Neural cell (in vitro differentiated cells): ENCODE measurements at regions not wholly inside any gene's neighbourhood (a gene's known extent, or its start where the extent isn't known, plus 50 kb on each side); places are given as distances from the start of the nearest gene placed in this dataset.

Experiments used
- H2AFZ ChIP-seq: fragments of 200-600, 300-800 bp; sonication (generic), shearing (Covaris generic); 2 replicates; pipeline ENCODE4 v1.6.0; 2014; ENCODE audit warnings: low read depth, mild to moderate bottlenecking, antibody characterized with exemption, low read length, moderate library complexity
- H3F3A ChIP-seq: fragments of 200-600 bp; shearing (Covaris generic); 2 replicates; pipeline ENCODE4 v1.6.1; 2016; ENCODE audit warnings: mild to moderate bottlenecking, moderate library complexity, mixed read lengths, antibody characterized with exemption, low read length; ENCODE audit not compliant: insufficient read depth, poor library complexity, severe bottlenecking
- H3K27ac ChIP-seq: fragments of 200-600, 300-800 bp; sonication (generic), shearing (Covaris generic); 2 replicates; pipeline ENCODE4 v1.5.1; 2014; ENCODE audit warnings: mild to moderate bottlenecking, low read length, moderate library complexity
- H3K27me3 ChIP-seq: fragments of 300-800, 200-600 bp; sonication (generic), shearing (Covaris generic); 2 replicates; pipeline ENCODE4 v1.6.0; 2014; ENCODE audit warnings: mild to moderate bottlenecking, low read depth, low read length, moderate library complexity; ENCODE audit not compliant: insufficient read depth
- H3K36me3 ChIP-seq: fragments of 300-800, 200-600 bp; sonication (generic), shearing (Covaris generic); 2 replicates; pipeline ENCODE4 v1.5.1; 2014; ENCODE audit warnings: mild to moderate bottlenecking, antibody characterized with exemption, low read length, moderate library complexity; ENCODE audit not compliant: insufficient read depth
- H3K4me2 ChIP-seq: fragments of 300-800, 200-600 bp; sonication (generic), shearing (Covaris generic); 2 replicates; pipeline ENCODE4 v1.6.0; 2014; ENCODE audit warnings: mild to moderate bottlenecking, low read length
- H3K4me3 ChIP-seq: fragments of 300-800, 200-600 bp; sonication (generic), shearing (Covaris generic); 2 replicates; pipeline ENCODE4 v1.5.1; 2014; ENCODE audit warnings: mild to moderate bottlenecking, low read length, moderate library complexity
- H3K79me2 ChIP-seq: fragments of 200-600 bp; shearing (Covaris generic); replicated peaks from 2 replicates; pipeline ENCODE4 v1.6.0; 2014; ENCODE audit warnings: mild to moderate bottlenecking, low read length, moderate library complexity; ENCODE audit not compliant: insufficient read depth
- H3K9ac ChIP-seq: fragments of 300-800, 200-600 bp; sonication (generic), shearing (Covaris generic); 2 replicates; pipeline ENCODE4 v1.6.1; 2016; ENCODE audit warnings: mild to moderate bottlenecking, low read length, mixed read lengths
- H3K9me2 ChIP-seq: fragments of 200-600 bp; shearing (Covaris generic); 2 replicates; pipeline ENCODE4 v1.6.1; 2016; ENCODE audit warnings: mild to moderate bottlenecking, low read length, mixed read lengths; ENCODE audit not compliant: insufficient read depth
- H3K9me3 ChIP-seq: fragments of 200-600, 300-800 bp; sonication (generic), shearing (Covaris generic); 2 replicates; pipeline ENCODE4 v1.6.1; 2016; ENCODE audit warnings: mild to moderate bottlenecking, mixed run types, low read length, moderate library complexity, mixed read lengths
- H4K20me1 ChIP-seq: fragments of 200-600 bp; shearing (Covaris generic); 2 replicates; pipeline ENCODE4 v1.6.1; 2016; ENCODE audit warnings: mild to moderate bottlenecking, mixed run types; ENCODE audit not compliant: insufficient read depth
- EP300 ChIP-seq: fragments of 450-650 bp; conservative IDR thresholded peaks from 2 replicates; pipeline ENCODE4 v1.6.1; 2014; ENCODE audit warnings: antibody characterized with exemption, mild to moderate bottlenecking, moderate library complexity; ENCODE audit not compliant: poor library complexity, severe bottlenecking
- EZH2 ChIP-seq: fragments of 200-600, 300-800 bp; shearing (Covaris generic), sonication (generic); IDR thresholded peaks from 2 replicates; pipeline ENCODE4 v1.6.1; 2014; ENCODE audit warnings: antibody characterized with exemption, low read length, borderline replicate concordance, mild to moderate bottlenecking; ENCODE audit not compliant: insufficient read depth, poor library complexity, severe bottlenecking
- MXI1 ChIP-seq: fragments of 450-650 bp; conservative IDR thresholded peaks from 2 replicates; pipeline ENCODE4 v1.6.1; 2014; ENCODE audit warnings: antibody characterized with exemption, mild to moderate bottlenecking; ENCODE audit not compliant: poor library complexity, severe bottlenecking
- POLR2AphosphoS5 ChIP-seq: IDR thresholded peaks from 2 replicates; pipeline ENCODE4 v1.6.1; 2012
- RAD21 ChIP-seq: fragments of 450-650 bp; conservative IDR thresholded peaks from 2 replicates; pipeline ENCODE4 v1.6.1; 2014; ENCODE audit warnings: antibody characterized with exemption, mild to moderate bottlenecking, moderate library complexity
- SMC3 ChIP-seq: fragments of 450-650 bp; conservative IDR thresholded peaks from 2 replicates; pipeline ENCODE4 v1.6.1; 2014; ENCODE audit warnings: antibody characterized with exemption, mild to moderate bottlenecking, moderate library complexity; ENCODE audit not compliant: poor library complexity
- TAF1 ChIP-seq: IDR thresholded peaks from 2 replicates; pipeline ENCODE4 v1.6.1; 2012; ENCODE audit warnings: low read depth
- TF ChIP-seq, protein P1 (sequence below): IDR thresholded peaks from 2 replicates; pipeline ENCODE4 v1.6.1; 2012; ENCODE audit warnings: borderline replicate concordance
- TF ChIP-seq, protein P2 (sequence below): fragments of 450-650 bp; IDR thresholded peaks from 2 replicates; pipeline ENCODE4 v1.5.1; 2014; ENCODE audit warnings: antibody characterized with exemption, mild to moderate bottlenecking, moderate library complexity; ENCODE audit not compliant: poor library complexity, severe bottlenecking

DNA sequence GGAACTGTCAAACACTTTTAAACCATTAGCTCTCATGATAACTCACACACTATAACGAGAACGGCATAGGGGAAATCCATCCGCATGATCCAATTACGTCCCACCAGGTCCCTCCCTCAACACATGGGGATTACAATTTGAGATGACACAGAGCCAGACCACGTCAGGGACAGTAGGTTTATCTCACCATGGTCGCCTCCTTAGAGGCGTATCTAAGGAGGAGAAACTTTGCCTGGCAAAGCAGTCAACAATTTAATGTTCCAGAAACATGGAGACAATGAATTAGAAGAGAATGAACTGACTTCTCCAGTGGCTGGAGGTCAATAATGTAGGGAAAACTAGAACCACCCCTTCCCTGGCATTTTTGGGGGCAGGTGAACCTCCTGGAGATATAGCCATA, 488.4 kb upstream of the AUTS2 start:
- Histone ChIP-seq H3K9me2 (no peaks in the 10 kb centered on the region), H4K20me1 (no peaks in the 10 kb centered on the region), H3K27me3 (no peaks in the 10 kb centered on the region), H2AFZ (no peak overlapping the region), H3K9ac (no peak overlapping the region), H3K4me3 (no peak overlapping the region), H3K4me2 (no peak overlapping the region), H3K79me2 (no peaks in the 10 kb centered on the region), H3K27ac (no peak overlapping the region), H3K9me3 (no peaks in the 10 kb centered on the region), H3K36me3 (no peaks in the 10 kb centered on the region), H3F3A (no peaks in the 10 kb centered on the region)
- TF ChIP-seq POLR2AphosphoS5 (no peak), RAD21 (no peak), MXI1 (no peak), EP300 (no peak), SMC3 (no peak), EZH2 (no peak), TAF1 (no peak)
- TF ChIP-seq, protein P1, sequence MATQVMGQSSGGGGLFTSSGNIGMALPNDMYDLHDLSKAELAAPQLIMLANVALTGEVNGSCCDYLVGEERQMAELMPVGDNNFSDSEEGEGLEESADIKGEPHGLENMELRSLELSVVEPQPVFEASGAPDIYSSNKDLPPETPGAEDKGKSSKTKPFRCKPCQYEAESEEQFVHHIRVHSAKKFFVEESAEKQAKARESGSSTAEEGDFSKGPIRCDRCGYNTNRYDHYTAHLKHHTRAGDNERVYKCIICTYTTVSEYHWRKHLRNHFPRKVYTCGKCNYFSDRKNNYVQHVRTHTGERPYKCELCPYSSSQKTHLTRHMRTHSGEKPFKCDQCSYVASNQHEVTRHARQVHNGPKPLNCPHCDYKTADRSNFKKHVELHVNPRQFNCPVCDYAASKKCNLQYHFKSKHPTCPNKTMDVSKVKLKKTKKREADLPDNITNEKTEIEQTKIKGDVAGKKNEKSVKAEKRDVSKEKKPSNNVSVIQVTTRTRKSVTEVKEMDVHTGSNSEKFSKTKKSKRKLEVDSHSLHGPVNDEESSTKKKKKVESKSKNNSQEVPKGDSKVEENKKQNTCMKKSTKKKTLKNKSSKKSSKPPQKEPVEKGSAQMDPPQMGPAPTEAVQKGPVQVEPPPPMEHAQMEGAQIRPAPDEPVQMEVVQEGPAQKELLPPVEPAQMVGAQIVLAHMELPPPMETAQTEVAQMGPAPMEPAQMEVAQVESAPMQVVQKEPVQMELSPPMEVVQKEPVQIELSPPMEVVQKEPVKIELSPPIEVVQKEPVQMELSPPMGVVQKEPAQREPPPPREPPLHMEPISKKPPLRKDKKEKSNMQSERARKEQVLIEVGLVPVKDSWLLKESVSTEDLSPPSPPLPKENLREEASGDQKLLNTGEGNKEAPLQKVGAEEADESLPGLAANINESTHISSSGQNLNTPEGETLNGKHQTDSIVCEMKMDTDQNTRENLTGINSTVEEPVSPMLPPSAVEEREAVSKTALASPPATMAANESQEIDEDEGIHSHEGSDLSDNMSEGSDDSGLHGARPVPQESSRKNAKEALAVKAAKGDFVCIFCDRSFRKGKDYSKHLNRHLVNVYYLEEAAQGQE, result no peak
- TF ChIP-seq, protein P2, sequence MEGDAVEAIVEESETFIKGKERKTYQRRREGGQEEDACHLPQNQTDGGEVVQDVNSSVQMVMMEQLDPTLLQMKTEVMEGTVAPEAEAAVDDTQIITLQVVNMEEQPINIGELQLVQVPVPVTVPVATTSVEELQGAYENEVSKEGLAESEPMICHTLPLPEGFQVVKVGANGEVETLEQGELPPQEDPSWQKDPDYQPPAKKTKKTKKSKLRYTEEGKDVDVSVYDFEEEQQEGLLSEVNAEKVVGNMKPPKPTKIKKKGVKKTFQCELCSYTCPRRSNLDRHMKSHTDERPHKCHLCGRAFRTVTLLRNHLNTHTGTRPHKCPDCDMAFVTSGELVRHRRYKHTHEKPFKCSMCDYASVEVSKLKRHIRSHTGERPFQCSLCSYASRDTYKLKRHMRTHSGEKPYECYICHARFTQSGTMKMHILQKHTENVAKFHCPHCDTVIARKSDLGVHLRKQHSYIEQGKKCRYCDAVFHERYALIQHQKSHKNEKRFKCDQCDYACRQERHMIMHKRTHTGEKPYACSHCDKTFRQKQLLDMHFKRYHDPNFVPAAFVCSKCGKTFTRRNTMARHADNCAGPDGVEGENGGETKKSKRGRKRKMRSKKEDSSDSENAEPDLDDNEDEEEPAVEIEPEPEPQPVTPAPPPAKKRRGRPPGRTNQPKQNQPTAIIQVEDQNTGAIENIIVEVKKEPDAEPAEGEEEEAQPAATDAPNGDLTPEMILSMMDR, result no peak

DNA sequence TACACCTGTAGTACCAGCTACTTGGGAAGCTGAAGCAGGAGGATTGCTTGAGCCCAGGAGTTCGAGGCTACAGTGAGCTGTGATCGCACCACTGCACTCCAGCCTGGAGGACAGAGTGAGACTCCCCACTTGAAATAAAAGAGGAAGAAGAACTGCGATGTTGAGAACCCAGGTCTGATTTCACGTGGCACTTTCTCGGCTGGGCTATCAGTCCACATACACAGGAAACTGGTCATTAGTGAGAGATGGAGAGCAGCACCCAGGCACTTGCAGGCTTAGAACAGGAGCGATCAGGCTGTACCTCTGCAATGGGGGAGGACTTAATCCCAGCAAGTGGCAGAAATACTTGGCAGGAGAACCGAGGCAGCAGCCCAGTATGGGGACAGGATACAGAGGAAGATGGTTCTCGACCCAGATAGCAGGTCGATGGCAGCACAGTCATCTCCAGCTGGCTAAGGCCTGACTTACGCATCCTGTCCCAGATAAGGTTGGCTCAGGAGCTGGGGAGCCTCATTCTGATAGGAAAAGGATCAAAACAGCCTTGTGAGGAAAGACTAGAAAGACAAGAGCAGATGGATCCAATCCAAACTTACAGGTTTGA, 487.7 kb upstream of the AUTS2 start:
- H4K20me1 ChIP-seq, result no peaks in the 10 kb centered on the region
- H3K4me3 ChIP-seq, result no peak overlapping the region
- H3K4me2 ChIP-seq, result no peak overlapping the region
- no peak overlapping the region for H3K9ac ChIP-seq
- TF ChIP-seq, protein P1, result no peak
- no peak for TF ChIP-seq EZH2
- no peaks in the 10 kb centered on the region for H3K9me2 ChIP-seq
- no peaks in the 10 kb centered on the region for H3F3A ChIP-seq
- H3K9me3 ChIP-seq, result no peaks in the 10 kb centered on the region
- no peak overlapping the region for H2AFZ ChIP-seq
- H3K36me3 ChIP-seq, result no peaks in the 10 kb centered on the region
- no peaks in the 10 kb centered on the region for H3K79me2 ChIP-seq
- H3K27me3 ChIP-seq, result no peaks in the 10 kb centered on the region
- no peak overlapping the region for H3K27ac ChIP-seq
